ENCODE measurements at regions not wholly inside any gene's neighbourhood (a gene's known extent, or its start where the extent isn't known, plus 50 kb on each side); places are given as distances from the start of the nearest gene placed in this dataset.
"Not testable (repeated sequence)": the region's sequence is repeated elsewhere in the genome, so short reads cannot be mapped to it uniquely, and the experiment has no call there.

DNA sequence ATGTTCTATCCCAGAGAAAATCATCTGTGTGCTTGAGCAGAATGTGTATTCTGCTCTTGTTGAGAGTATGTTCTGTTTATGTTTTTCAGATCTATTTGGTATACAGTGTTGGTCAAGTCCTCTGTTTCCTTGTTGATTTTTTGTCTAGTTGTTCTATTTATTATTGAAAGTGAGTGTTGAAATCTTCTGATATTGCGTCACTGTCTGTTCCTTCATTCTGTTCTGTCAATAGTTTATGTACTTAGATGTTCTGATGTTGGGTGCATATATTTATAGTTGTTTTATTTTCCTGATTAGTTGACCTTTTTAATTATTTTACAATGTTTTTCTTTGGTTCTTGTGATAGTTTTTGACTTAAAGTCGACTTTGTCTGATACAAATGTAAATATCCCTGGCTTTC, 458.7 kb upstream of the HSF2 start:
- ATAC-seq = no peak

DNA sequence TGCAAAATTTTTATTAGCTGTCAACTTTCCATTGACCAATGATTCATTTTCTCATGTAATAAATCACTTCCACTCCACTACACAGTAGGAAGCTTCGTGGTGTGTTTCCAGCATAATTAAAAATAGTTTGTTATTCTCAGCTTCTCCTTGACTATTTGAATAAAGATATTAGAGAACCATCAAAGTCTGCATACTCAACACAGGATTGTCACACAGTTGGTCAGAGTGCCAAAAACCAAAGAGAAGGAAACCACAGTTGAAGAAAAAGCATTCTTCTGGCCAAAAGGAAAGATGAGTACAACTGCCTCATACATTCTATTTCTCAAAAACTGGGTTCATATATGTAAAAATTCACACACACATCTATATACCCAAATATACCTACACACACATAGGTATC, 455.1 kb upstream of the HSF2 start:
- no peak for ATAC-seq

DNA sequence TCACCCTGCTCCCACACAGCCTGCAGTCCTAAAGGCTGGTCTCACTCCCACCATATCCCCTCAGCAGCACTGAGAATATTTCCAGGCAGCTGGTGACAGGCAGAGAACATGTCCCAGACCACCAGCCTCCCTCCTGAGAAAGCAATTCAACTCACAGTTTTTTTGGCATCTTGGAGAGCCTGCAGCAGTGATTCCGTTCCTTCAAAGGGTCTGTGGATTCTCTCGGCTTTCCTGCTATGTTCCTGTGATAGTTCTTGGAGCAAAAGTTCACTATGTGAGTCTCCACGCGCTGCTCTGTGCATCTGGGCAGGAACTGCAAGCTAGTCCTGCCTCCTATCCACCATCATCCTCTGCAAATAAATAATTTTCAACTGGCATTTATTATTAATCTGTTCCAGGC, 448.3 kb upstream of the HSF2 start:
- ATAC-seq = no peak

DNA sequence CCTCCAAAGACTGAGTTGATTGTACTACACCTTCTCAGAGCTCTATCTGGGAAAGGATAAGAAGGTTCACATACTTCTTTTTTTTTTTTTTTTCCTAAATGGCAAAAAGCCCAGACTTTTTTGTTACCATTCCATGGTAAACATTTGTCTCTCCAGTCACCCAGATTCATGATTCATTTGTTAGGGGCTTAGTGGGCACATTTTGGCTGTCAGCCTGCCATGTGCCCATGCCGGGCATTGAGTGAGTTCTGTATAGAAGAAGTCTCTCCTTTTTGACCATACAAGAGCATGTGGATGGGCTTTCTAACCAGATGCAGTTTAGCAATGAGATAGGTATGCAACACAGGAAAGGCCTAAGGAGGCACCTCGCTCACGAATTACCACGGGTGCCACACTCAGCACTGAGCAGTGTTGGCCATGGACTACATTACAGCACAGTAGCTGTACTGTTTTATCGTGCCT, 447.5 kb upstream of the HSF2 start:
- peak; percentile 50 for ATAC-seq

DNA sequence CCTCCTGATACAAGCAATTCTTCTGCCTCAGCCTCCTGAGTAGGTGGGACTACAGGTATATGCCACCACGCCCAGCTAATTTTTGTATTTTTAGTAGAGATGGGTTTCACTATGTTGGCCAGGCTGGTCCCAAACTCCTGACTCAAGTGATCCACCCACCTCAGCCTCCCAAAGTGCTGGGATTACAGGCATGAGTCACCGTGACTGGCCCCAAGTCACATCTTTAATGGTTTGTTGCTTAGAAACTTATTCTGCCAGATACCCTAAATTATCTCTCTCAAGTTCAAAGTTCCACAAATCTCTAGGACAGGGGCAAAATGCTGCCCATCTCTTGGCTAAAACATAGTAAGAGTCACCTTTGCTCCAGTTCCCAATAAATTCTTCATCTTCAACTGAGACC, 444.1 kb upstream of the HSF2 start:
- not testable (repeated sequence) for ATAC-seq

DNA sequence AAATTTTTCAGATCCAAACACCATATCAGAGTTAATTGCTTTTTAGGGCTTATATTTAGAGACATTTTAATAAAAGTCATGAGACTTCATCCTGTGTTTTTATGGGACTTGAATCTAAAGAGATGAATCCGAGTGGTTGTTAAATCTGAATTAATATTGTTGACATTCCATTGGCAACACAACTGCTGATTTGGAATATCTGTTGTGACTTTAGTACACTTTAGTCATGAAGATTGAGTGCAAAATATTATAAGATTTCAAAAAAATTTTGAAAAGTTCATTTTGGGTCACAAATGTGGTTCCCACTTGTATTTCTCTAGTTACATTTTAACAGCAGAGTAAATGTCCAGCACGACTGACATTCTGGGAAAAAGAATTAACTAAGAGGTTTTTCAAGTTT, 442.7 kb upstream of the HSF2 start:
- no peak for ATAC-seq

DNA sequence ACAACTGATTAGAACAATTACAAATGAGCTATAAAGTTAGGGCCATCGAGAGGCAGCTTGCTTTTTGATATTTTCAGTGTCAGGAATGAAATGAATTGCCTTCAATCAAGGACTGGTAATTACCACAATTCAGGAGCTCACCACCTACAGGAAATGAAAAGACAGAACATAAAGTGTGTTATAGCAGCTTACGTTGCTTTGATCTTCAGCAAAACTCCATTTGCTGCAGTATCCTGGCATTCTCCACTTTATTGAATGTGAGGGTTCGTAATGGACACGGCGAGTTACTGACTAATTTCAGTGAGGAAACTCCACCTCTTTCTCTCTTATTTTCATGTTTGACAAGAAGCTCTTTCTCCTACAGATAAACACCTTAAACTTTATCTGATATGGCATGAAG, 440.0 kb upstream of the HSF2 start:
- no peak for ATAC-seq

DNA sequence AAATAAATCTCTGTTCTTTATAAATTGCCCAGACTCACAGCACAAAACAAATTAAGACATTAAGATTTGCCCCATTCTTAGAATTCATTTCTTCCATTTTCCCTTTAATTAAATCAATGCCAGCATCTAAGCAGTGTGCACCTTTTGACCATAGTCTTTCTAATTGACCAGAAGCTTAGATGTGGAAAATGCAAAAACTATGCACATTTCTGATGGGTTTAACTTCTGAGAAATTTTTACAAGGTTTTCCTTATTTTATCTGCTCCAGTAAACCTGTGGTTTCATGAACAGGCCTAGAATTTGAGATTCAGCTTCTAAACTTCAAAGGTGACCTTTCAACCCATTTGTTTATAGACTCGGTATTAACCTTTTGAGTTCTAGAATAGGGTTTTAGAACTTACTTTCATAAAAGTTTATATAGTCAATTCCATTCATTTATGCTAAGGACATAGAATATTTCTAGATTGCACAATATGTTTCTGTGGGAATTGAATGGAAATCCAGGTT, 437.8 kb upstream of the HSF2 start:
- ATAC-seq = no peak

DNA sequence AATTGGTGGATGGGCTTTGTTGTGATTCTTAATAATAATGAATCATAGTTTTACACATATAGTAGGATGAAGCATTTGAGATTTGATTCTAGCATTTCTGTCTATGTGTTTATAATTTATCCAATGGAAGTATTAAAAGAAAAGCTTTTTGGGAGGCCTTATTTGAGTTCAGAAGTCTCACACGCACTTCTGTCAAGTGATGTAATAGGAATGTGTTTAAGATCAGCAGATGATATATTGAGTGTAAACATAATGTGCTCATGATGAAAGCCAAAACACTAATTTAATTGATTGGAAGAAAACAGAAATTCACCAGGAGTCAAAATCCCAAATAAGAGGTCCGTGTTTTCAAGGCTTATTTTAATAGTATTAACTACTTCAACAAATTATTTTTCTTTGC, 435.6 kb upstream of the HSF2 start:
- no peak for ATAC-seq

DNA sequence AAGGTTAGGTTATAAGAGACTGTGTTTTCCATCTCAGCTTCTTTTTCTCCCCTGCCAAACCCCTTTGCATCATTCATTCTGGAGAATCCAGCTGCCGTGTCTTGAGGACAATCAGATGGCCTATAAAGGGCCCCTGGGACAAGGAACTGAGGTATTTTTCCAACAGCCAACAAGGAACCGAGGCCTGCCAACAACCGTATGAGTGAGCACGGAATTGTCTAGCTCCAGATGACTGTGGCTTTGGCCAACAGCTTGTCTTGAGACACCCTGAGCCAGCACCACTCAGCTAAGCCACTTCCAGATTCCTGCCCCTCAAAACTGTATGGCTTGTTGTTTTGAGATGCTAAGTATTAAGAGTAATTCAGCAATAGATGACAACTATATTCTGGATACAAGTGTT, 433.7 kb upstream of the HSF2 start:
- no peak for ATAC-seq

DNA sequence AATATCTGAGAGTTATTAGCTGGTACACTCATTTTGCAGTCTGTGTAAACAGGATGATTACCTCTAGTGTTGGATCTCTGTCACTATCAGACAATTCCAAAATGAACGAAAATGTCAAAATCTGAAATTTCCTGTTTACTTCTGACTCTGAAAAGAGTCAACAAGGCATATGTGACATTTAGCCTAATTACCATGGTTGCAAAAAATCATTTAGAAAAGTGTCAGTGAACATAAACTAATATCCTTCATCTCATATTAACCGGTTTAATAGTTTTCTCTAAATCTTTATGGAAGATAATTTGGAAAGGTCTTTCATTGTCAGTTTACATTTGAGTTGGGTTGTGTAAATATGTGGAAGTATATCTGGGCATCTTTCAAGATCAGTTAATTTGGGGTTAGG, 431.8 kb upstream of the HSF2 start:
- no peak for ATAC-seq

DNA sequence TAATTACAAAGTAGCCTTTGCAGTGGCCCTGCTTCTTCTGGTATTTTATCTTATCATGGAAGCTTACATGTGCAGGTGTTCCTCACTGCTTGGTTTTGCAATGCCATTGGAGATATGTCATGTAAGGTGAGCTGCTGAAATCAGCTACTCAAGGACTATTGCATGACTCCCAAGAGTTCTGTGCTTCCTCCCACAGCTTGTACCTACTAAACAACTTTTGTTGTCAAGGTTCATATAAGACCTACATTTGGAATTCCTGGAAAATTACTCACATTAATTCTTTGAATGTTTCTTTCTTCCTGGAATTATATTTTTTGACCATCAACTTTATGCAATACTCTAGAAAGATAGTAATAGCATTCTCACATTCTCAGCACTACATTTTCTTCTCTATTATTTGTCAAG, 427.5 kb upstream of the HSF2 start:
- ATAC-seq = no peak

DNA sequence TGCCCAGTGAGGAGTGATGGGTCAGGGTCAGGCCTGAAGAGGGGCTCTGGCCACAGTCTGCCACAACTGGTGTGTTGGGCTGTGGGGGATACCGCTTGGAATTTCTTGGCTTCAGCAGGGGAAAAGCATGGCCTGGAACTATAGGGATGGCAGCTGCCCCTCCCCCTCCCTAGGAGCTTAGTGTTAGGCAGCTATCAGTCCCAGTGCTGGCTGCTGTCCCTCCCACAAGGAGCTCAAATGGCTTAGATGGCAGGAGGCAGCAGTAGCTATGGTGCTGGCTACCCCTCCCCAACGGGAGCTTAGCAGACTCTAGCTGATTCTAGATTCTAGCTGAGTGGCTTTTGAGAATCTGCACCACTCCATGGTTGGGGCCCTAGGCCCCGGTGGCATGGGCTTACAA, 414.5 kb upstream of the HSF2 start:
- no peak for ATAC-seq

DNA sequence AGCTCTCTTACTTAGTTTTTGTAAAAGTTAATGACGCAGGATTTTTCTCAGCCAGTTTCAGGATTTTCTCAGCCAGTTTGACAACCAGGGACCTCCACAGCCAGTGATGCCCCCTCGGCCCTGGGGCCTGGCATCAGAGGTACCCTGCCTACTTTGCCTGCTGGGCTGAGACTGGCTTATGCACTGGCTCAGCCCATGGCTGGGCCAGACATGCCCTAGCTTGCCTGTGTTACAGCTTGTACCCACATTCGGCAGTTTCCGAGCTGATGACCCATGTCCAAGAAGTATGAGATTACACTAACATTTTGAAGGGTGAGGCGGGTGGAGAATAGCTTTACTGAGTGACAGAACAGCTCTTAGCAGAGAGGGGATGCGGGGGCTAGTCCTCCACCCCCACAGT, 406.1 kb upstream of the HSF2 start:
- ATAC-seq = no peak

DNA sequence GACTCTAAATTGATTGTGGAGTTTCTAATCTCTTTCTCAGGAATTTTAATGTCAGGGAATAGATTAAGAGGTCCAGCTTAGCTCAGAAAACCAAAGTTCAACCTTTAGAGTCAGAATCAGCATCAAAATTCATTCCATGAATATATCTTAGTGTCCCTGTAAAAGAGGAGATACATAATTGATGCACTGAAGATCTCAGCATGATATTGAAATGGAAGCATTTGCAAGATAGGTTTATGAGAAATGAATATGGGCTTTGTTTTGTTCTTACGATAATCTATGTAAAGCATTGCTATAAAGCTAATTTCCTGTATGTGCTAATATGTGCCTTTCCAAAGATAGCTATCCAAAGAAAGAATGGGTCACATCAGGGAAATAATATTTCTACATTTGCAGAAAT, 404.5 kb upstream of the HSF2 start:
- no peak for ATAC-seq

DNA sequence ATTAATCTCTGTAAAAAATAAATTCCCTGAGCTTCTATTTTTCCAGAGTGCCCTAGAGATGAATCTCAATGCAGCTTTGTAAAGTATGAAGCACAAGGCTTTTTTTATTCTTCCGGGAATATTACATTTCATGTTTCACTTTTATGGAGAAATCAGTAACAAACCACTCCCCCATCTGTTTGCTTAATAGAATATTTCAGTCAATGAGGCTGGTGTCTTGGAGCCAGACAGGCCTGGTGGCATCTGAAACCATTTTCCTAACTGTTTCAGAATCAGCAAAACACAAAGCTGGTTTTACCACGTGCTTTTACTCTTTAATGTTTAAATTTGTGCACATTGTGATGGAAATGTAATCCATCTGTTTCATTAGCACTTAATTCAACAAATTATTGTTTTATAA, 400.8 kb upstream of the HSF2 start:
- ATAC-seq = no peak

DNA sequence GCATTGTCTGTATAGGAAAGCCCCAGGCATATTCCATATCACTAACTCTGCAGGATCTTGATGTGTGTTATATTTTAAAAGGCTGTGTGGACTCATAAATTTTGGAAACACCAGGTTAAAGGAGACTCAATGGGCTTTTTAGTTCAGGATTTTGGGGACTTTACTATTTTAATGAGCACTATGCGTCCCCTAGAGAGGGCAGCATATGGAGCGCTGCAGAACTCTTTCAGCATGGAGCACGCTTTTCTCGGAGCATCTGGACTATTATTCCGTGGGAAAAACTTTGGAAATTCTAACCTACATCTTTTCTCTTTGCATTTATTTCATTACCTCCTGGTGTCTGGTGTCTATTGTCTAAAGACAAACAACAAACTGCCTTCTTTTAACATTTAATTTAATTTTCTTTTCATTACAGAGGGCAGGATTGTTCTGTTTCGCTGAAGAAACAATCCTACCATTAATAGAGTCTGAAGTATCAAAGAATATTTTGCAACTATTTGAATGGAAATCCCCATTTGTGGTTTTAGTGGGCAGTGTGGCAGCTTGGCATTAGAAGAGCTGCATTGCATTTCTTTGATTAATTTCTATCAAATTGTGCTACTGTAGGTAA, 399.9 kb upstream of the HSF2 start:
- no peak for ATAC-seq

DNA sequence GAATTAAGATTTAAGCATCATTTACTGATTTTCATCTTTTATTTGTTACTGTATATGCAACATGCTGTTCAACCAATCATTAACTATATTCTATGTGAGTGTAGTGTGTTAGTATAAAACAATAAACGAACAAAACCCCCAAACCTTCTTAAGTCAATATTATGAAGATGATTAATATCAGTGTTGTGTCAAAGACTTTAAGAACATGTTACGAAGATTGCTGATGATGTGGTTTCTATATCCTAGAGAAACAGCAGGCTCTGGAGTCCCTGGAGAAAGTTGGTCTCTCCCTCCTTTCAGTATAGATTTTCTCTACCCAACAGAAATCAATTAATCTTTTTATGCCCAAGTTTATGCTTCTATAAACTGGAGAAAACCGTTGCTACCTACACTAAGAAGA, 393.8 kb upstream of the HSF2 start:
- no peak for ATAC-seq

DNA sequence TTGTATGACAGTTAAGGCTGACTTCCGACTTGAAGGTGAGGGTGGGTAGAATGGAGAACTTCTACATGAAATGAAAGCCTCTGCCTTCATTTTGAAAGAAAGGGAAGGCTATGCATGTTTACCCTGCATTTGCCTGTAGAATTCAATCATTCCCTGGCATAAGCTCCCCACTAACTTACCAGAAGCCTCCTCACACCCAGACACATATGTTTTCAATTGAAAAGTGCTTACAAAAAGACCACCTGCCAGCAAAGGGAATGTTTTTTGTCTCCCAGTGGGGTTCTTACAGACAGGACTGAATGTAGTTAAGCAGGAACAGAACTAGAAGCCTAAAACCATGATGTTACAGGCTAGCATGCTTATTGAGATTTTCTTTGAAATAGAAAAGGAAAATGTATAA, 392.1 kb upstream of the HSF2 start:
- no peak for ATAC-seq

DNA sequence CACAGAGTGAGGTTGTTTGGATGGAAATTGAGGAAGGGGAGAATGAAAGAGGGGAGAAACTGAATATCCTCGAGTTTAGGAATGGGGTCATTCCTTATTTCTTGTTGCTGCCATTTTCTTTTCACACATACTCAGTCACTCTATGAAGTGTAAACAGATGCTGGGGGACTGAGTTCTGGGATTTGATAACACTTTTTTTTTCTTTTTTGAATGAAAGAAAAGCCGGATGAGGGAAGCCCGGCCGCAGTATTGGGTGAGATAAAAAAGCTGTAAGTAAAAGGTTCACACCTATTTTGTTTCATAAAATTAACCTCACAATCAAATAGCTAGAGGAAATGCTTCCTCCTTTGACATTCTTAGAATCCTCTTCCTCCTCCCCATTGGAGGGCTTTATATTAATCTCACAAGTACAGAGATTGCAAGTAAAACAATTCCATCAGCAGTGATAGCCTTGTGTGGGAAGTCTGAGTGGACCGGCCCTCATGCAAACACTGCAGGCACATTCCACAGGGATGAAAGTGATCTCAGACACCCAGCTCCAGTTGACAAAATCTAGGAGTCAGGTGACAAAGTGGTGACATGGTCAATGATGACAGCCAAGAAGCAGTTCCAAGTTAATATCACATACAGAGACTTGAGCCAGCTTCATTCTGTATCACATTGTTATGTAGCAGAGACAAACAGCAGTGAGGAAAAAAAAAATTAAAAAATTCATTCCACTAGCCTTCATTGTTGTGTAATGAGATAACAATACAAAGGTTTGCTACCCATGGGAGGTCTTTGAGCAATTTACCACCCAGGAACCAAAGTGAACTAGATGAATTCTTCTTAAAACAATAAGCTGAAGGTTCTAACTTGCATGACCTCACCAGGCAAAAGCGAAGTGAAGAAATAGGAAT, 391.1 kb upstream of the HSF2 start:
- no peak for ATAC-seq

DNA sequence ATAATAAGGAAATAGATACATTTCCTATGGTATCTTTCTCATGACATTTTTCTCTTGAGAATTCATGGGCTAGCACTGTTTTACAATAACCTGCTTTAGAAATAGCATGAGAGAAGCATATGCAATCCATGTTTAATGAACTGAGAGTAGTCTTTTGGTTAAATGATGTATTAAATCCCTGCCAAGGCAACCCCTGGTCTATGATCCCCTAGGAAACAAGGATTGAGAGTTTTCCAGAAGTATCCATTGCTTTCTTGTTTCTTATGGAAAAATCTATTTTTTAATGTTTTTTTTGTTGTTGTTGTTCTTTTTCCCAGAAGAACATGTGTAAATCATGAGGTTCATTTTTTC, 390.5 kb upstream of the HSF2 start:
- ATAC-seq = no peak

DNA sequence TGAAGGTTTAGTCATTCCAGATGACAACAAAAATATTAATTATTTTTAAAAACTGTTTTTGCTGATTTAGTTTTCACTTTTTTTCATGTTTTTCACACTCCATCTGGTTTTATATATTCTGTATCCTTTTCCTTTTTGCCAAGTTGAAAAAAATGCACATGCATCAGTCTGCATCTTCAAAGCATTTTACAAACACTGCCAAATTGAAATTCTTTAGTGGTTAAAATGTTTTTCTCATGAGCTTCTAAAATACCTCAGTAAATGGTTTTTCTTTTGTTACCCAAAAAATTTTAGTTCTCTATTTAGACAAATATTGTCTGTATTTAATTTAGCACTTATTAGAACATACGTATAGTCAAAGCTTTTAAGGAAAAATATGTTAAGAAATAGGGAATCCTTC, 386.9 kb upstream of the HSF2 start:
- ATAC-seq = no peak

DNA sequence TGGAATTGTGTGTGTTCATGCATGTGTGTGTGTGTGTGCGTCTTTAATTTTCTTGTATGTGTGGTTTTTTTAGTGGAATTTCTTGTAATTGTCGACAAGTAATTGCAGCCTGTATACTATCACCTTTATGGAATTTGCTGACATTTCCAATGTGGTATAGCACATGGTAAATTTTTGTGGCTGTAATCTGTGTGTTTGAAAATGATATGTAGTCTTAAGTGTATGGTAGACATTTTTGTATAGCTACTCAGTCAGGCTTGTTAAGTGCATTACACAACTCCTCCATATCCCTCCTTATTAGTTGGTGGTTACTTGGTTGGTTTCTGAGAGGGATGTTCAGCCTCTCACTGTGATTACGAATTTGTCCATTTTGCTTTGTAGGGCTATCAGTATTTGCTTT, 384.5 kb upstream of the HSF2 start:
- no peak for ATAC-seq

DNA sequence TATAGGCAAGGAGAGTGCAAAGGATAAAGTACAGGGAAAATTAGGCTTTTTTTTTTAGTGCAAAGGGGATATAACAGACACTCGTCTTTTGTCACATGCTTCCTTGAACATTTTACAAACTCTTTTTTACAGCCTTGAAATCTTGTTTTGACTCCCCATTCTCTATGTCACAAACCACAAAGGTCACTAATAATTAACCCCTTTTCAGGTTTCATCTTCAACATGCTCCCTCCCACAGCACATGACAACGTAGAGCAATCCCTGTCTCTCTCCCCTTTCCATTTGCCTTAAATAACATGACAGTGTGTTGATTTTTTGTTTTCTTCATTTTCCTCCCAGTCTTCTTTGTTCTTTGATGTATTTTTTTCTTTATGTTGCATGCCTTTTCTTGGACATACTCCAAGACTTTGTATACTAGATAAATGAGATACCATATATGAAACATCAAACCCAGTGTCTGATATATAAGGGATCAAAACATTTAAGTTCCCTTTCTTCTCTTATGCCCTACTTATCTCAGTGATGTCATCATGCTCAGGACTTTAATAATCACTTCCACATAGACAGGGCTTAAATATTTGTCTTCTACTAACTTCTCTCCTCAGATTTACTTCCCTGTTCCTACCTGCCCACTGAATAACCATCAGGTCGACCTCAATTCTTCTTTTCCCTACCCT, 378.7 kb upstream of the HSF2 start:
- no peak for ATAC-seq
